SKM-1 (cell line): ENCODE measurements at regions not wholly inside any gene's neighbourhood (a gene's known extent, or its start where the extent isn't known, plus 50 kb on each side); places are given as distances from the start of the nearest gene placed in this dataset.
"Not testable (repeated sequence)": the region's sequence is repeated elsewhere in the genome, so short reads cannot be mapped to it uniquely, and the experiment has no call there.

Experiments used
- DNase-seq: peaks from one replicate; lab custom pipeline; 2025; ENCODE audit not compliant: unreplicated experiment; lab: John Stamatoyannopoulos, UW

- DNase-seq, result not testable (repeated sequence)
These were observed 299.4 kb downstream of the BCL2L11 start for GRCh38 chr2:111420074-111420473.

DNA sequence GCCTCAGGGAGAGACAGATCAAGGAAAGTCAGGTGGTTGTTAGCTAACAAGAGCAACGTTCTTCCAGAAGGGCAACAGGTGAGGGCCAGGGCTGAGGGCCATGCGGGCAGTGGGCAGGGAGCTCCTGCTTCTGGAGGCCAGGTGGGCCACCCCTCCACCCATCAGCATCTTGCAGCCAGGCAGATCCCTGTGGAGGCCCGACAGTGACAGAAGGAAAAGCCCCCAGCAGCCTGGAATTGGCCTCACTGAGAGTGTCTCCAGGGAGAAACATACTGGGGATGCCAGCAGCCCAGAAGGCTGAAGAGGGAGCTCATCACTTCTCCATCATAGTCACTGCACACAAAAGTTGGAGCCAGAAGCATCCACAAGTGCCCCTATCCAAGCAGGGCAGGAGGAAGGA is 300.1 kb downstream of the BCL2L11 start:
- not testable (repeated sequence) for DNase-seq

DNA sequence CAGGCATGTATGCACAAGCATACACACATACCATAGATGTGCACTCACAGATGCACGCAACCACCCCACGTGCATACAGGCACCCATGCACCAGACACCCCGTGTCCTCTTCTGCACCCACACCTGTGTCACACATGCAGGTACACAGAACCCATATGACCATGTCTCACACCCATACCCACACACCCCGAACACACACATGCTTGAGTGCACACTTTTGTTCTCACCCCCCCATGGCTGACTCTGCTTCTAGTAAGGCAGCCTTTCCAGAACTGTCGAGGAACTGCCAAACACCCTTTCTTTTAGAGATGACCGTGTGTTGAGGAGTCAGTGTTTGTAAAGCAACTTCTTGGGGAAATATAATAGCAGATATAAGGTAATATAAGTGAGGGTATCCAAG is 301.2 kb downstream of the BCL2L11 start:
- DNase-seq, result not testable (repeated sequence)

DNA sequence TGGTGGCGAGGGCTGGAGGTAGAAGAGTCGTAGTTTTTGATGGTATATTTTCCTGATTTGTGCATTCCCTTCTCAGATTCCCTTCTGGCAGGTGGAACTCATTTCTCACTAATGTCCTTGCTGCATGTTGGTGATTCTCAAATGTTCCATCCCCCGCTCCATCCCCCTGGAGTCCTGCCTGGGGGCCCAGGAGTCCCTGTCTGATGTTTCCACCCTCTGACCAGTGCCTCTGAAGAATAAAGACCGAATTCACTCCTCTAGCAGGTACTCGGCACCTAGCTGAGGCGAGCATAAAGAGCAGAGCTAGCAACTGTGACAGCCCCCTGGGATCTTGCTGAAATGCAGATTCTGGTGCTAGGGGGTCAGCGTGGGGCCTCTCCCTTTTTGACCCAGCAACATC is 301.8 kb downstream of the BCL2L11 start:
- not testable (repeated sequence) for DNase-seq

GRCh38 chr2:111423184-111423583 is 302.5 kb downstream of the BCL2L11 start:
- not testable (repeated sequence) for DNase-seq

DNA sequence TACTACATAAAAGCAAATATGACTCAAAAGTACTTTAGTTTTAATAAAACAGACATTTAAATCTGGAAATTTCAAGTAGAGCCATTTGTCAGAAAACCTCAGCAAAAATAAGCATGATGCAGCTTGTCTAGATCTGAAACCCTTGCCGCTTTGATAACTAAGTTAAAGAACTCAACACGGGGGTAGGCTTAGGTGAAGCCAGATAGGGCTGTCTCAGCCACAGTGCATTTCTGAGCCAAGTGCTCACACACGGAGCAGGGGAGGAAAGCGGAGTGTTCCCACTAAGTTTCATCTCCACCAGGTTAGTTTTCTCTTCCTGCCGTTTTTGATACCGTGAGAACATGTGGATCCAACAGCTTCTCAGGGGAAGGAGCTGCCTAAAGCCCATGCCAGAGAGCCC is 303.5 kb downstream of the BCL2L11 start:
- not testable (repeated sequence) for DNase-seq

DNA sequence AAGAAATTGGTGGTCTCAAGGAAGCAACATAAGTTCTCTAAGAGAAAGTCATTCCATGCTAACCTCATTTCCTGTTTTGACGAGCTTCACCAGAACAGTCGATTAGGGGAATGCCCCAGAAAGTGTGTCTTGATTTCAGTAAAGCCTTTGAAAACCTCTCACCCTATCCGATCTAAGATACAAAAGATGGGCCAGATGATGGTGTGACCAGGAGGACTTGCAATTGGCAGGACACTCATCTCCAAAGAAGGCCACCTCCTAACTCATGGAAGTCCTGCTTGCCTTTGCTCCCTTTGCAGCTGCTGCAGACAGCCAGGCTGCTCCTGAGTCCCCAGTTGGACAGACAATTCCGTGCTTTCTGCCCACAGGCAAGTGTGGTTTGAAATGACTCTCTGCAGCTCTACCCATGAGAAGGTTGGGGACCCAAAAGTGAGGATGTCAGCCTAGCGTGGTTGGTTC is 304.2 kb downstream of the BCL2L11 start:
- not testable (repeated sequence) for DNase-seq

- not testable (repeated sequence) for DNase-seq
These were observed 305.1 kb downstream of the BCL2L11 start for GRCh38 chr2:111425789-111426201.

GRCh38 chr2:111427346-111427745 is 306.6 kb downstream of the BCL2L11 start:
- not testable (repeated sequence) for DNase-seq

GRCh38 chr2:111428915-111429314 is 308.2 kb downstream of the BCL2L11 start:
- not testable (repeated sequence) for DNase-seq

- not testable (repeated sequence) for DNase-seq
These were observed 308.6 kb downstream of the BCL2L11 start for GRCh38 chr2:111429353-111429752.

- not testable (repeated sequence) for DNase-seq
These were observed 310.3 kb downstream of the BCL2L11 start for GRCh38 chr2:111430817-111431661.

- DNase-seq, result not testable (repeated sequence)
These were observed 311.7 kb downstream of the BCL2L11 start for GRCh38 chr2:111432423-111432822.

DNA sequence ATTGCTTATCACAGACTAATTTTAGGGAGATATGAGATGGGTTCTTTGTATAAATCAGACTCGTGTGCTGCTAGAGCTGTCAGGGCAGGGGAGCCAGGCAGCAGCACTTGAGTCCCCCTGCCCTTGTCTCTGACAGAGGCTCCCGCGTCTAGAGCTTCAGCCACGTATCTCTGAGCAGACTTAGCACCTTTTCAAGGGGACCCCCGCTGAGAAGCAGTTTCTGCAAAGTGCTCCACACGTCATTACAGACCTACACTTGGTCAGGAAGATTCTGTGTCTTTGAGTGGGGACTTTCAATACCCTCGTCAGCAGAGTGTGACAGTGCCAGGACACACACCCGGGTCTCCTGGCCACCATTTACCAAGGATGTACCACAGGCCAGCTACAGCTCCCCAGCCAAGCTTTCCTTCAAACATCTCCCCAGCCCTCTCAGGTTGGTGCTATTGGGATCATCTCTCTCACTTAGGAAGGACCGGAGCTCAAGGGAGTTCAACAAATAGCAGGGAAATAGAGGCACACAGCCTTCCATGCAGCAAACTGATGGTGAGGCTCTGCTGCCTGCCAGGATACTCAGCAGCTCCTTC is 312.3 kb downstream of the BCL2L11 start:
- DNase-seq, result not testable (repeated sequence)

DNA sequence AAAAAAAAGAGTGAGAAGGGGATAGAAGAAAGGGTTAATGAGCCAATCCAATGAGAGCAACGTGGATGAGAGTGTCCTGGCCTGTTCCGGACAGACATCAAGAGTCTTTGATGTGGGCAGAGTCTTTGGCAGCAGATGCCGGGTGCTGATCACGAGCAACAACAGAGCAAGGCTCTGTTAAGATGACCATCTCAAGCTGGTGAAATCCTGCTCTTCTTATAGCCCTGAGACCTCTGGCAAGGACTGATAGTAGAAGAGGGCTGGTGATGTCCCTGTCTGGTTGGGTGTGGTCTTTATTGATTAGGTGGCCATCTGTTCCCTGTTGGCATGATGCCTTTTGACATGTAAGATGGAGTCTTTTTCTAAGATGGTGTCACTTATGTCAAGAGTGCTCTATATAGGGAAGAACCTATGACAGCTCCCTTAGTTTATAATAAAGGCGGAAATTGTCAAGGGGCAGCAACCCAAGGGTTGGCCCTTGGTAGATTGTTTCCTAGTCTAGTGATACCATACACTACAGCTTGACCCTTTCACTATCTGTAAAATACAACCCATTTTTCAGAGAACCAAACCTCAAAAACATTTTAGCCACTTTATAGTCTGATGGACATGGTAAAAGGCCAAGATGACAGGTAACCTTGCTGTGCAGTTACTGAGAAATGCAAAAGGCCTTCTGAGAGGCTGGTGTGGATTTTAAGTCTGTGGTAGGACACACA is 313.3 kb downstream of the BCL2L11 start:
- not testable (repeated sequence) for DNase-seq

GRCh38 chr2:111434608-111434939 is 313.9 kb downstream of the BCL2L11 start:
- not testable (repeated sequence) for DNase-seq

GRCh38 chr2:111435553-111436310 is 315.0 kb downstream of the BCL2L11 start:
- not testable (repeated sequence) for DNase-seq

GRCh38 chr2:111436411-111436810 is 315.7 kb downstream of the BCL2L11 start:
- not testable (repeated sequence) for DNase-seq

- DNase-seq, result not testable (repeated sequence)
These were observed 316.7 kb downstream of the BCL2L11 start for GRCh38 chr2:111437288-111437990.

- DNase-seq, result not testable (repeated sequence)
These were observed 317.4 kb downstream of the BCL2L11 start for GRCh38 chr2:111438161-111438560.
